ENCODE measurements at regions not wholly inside any gene's neighbourhood (a gene's known extent, or its start where the extent isn't known, plus 50 kb on each side); places are given as distances from the start of the nearest gene placed in this dataset.
"Not testable (repeated sequence)": the region's sequence is repeated elsewhere in the genome, so short reads cannot be mapped to it uniquely, and the experiment has no call there.

GRCh38 chr6:8170245-8170644, 67.9 kb upstream of the EEF1E1 start:
- no peaks in the 10 kb centered on the region for H3K4me1 ChIP-seq
- no peaks in the 10 kb centered on the region for H4K20me1 ChIP-seq
- TF ChIP-seq Cebpa-rat (IDR thresholded peaks at IDR 0.05): no peak
- no peak overlapping the region for H3K9ac ChIP-seq
- no peaks in the 10 kb centered on the region for H3K9me3 ChIP-seq
- no peak overlapping the region for H3K27ac ChIP-seq
- no peak overlapping the region for H3K4me2 ChIP-seq
- H3K4me3 ChIP-seq: no peak overlapping the region
- H3K36me3 ChIP-seq: no peaks in the 10 kb centered on the region
- no peaks in the 10 kb centered on the region for H3K27me3 ChIP-seq

DNA sequence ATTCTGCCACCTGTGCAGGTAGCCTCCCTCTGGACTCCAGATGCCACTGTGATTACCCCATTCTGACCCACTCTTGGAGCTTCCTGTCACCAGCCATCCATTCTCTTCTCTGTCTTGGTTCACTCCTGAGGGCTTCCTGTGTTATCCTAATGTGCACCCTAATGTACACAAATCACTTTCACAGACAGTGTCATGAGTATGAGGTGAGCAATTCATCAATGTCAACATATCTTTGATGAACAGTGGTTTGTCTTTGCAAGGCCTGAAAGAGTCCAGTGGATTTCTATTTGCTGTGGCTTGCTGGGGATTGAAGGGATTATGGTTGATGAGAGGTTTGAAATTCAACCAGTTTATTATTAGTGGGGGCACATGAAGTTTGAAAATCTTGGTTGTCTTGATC, 63.8 kb upstream of the EEF1E1 start:
- no peaks in the 10 kb centered on the region for H3K27me3 ChIP-seq
- H3K27ac ChIP-seq: no peak overlapping the region
- H3K36me3 ChIP-seq: no peaks in the 10 kb centered on the region
- no peaks in the 10 kb centered on the region for H3K4me1 ChIP-seq
- no peaks in the 10 kb centered on the region for H4K20me1 ChIP-seq
- TF ChIP-seq Cebpa-rat (IDR thresholded peaks at IDR 0.05): no peak
- H3K4me2 ChIP-seq: no peak overlapping the region
- 0 out of 2 replicates have a peak, but pooled peaks cover 12% of the 10 kb centered on the region for H3K9me3 ChIP-seq
- H3K9ac ChIP-seq: no peak overlapping the region
- no peak overlapping the region for H3K4me3 ChIP-seq

- 0 out of 2 replicates have a peak, but pooled peaks cover 12% of the 10 kb centered on the region for H3K9me3 ChIP-seq
- not testable (repeated sequence) for H3K4me3 ChIP-seq, H3K4me2 ChIP-seq, H3K9ac ChIP-seq, H3K27me3 ChIP-seq, H3K4me1 ChIP-seq, H3K27ac ChIP-seq, H4K20me1 ChIP-seq, H3K36me3 ChIP-seq
Measured at GRCh38 chr6:8165008-8165407, 62.7 kb upstream of the EEF1E1 start.

GRCh38 chr6:8164281-8164680, 61.9 kb upstream of the EEF1E1 start:
- not testable (repeated sequence) for H3K4me3 ChIP-seq, H3K27me3 ChIP-seq, H3K4me2 ChIP-seq, H4K20me1 ChIP-seq, H3K27ac ChIP-seq, H3K36me3 ChIP-seq, H3K4me1 ChIP-seq, H3K9ac ChIP-seq
- 0 out of 2 replicates have a peak, but pooled peaks cover 12% of the 10 kb centered on the region for H3K9me3 ChIP-seq

- H3K27ac ChIP-seq: no peak overlapping the region
- 0 out of 2 replicates have a peak, but pooled peaks cover 12% of the 10 kb centered on the region for H3K9me3 ChIP-seq
- H3K9ac ChIP-seq: no peak overlapping the region
- H3K36me3 ChIP-seq: no peaks in the 10 kb centered on the region
- no peak for TF ChIP-seq Cebpa-rat (IDR thresholded peaks at IDR 0.05)
- H3K27me3 ChIP-seq: no peaks in the 10 kb centered on the region
- H4K20me1 ChIP-seq: no peaks in the 10 kb centered on the region
- no peak overlapping the region for H3K4me3 ChIP-seq
- no peaks in the 10 kb centered on the region for H3K4me1 ChIP-seq
- H3K4me2 ChIP-seq: no peak overlapping the region
Measured at GRCh38 chr6:8159966-8160365, 57.6 kb upstream of the EEF1E1 start.

DNA sequence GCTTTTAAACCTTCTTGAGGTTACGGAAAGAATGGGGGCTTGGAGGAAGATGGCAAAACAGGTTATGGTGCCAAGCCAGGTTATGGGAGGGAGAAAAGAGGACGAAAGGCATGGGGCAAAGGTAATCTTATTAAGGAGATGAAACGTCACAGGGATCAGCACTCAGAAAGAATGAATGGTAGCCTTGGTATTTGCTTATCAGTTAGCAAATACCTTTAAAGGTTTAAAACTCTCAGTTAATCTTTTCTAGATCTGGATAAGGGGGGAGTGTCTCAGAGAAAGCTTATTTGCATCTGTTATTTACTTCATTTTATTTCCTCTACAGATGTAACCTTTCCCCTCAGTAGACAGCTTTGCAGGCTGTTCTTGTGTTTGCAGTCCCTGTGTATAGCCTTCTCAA, 55.5 kb upstream of the EEF1E1 start:
- no peaks in the 10 kb centered on the region for H3K4me1 ChIP-seq
- no peak overlapping the region for H3K4me2 ChIP-seq
- H3K27me3 ChIP-seq: no peaks in the 10 kb centered on the region
- no peak overlapping the region for H3K9ac ChIP-seq
- H3K27ac ChIP-seq: no peak overlapping the region
- no peak overlapping the region for H3K4me3 ChIP-seq
- no peak for TF ChIP-seq Cebpa-rat (IDR thresholded peaks at IDR 0.05)
- H3K36me3 ChIP-seq: no peaks in the 10 kb centered on the region
- H3K9me3 ChIP-seq: 0 out of 2 replicates have a peak, but pooled peaks cover 3% of the 10 kb centered on the region
- H4K20me1 ChIP-seq: no peaks in the 10 kb centered on the region

DNA sequence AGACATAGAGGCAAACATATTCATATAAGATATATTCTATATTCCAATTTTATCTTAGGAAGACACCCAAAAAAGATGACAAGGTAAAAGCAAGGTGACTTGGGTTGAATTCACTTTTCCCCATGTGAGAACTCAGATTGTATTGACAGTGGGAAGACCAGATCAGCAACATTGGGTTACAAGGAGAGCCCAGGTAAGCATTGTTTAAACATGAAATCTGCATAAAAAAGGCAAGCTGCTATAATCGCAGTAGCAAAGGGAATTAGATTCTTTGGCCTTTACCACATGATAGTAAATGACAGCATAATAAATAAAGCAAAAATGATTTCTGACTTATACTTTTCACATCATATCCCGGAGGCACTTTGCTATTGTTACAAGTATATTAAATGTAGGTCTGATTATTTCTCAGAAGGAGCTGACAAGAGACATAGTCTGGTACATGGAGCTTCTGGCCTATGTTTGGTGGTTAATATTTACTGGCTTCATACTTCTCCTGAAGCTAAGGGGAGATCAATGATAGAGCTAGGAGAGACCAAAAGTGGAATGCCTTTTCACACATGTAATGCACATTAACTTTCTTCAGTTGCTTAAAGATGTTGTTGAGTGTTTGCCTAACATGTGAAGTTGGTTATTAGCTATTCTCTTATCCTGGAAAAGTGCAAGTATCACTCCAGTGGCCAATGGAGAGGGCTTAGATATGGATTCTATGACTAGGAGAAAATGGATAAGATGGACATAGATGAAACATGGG, 53.1 kb upstream of the EEF1E1 start:
- no peak overlapping the region for H3K4me2 ChIP-seq
- TF ChIP-seq Cebpa-rat (IDR thresholded peaks at IDR 0.05): no peak
- no peak overlapping the region for H3K9ac ChIP-seq
- H3K4me3 ChIP-seq: no peak overlapping the region
- no peak overlapping the region for H3K27ac ChIP-seq
- no peaks in the 10 kb centered on the region for H4K20me1 ChIP-seq
- H3K36me3 ChIP-seq: no peaks in the 10 kb centered on the region
- no peaks in the 10 kb centered on the region for H3K27me3 ChIP-seq
- H3K4me1 ChIP-seq: no peaks in the 10 kb centered on the region
- no peaks in the 10 kb centered on the region for H3K9me3 ChIP-seq

Data from BLaER1 (cell line).